Smooth muscle cell (in vitro differentiated cells): ENCODE measurements at regions not wholly inside any gene's neighbourhood (a gene's known extent, or its start where the extent isn't known, plus 50 kb on each side); places are given as distances from the start of the nearest gene placed in this dataset.

Source experiments
- DNase-seq: peaks from one replicate; lab custom pipeline; 2025; ENCODE audit not compliant: unreplicated experiment; lab: John Stamatoyannopoulos, UW
- H2AFZ ChIP-seq: fragments of 200-600 bp; sonication (generic); 2 replicates; pipeline ENCODE4 v1.6.0; 2016; ENCODE audit warnings: antibody characterized with exemption, low read depth, mild to moderate bottlenecking
- H3F3A ChIP-seq: fragments of 200-600 bp; sonication (generic); 2 replicates; pipeline ENCODE4 v1.6.0; 2017; ENCODE audit warnings: antibody characterized with exemption, low read depth
- H3K27ac ChIP-seq: fragments of 200-600 bp; sonication (generic); 2 replicates; pipeline ENCODE4 v1.5.1; 2016; ENCODE audit warnings: low read depth, mild to moderate bottlenecking
- H3K27me3 ChIP-seq: fragments of 200-600 bp; sonication (generic); 2 replicates; pipeline ENCODE4 v1.6.1; 2016; ENCODE audit warnings: low read depth, mild to moderate bottlenecking
- H3K36me3 ChIP-seq: fragments of 200-600 bp; sonication (generic); 2 replicates; pipeline ENCODE4 v1.5.1; 2016; ENCODE audit warnings: low read depth
- H3K4me1 ChIP-seq: fragments of 200-600 bp; sonication (generic); 2 replicates; pipeline ENCODE4 v1.5.1; 2016; ENCODE audit warnings: low read depth
- H3K4me2 ChIP-seq: fragments of 200-600 bp; sonication (generic); 2 replicates; pipeline ENCODE4 v1.6.0; 2016; ENCODE audit warnings: mild to moderate bottlenecking
- H3K4me3 ChIP-seq: fragments of 200-600 bp; sonication (generic); 2 replicates; pipeline ENCODE4 v1.5.1; 2016; ENCODE audit warnings: mild to moderate bottlenecking
- H3K79me2 ChIP-seq: fragments of 200-600 bp; sonication (generic); 2 replicates; pipeline ENCODE4 v1.6.0; 2016; ENCODE audit warnings: low read depth, mild to moderate bottlenecking
- H3K9ac ChIP-seq: fragments of 200-600 bp; sonication (generic); 2 replicates; pipeline ENCODE4 v1.6.0; 2016; ENCODE audit warnings: low read depth
- H3K9me3 ChIP-seq: fragments of 200-600 bp; sonication (generic); replicated peaks from 2 replicates; pipeline ENCODE4 v1.5.1; 2016; ENCODE audit warnings: low read depth
- H4K20me1 ChIP-seq: fragments of 200-600 bp; sonication (generic); 2 replicates; pipeline ENCODE4 v1.6.0; 2016; ENCODE audit warnings: low read depth
- CTCF ChIP-seq: fragments of 200-600 bp; sonication (generic); IDR thresholded peaks from 2 replicates; pipeline ENCODE4 v1.5.1; 2017; ENCODE audit warnings: borderline replicate concordance, mild to moderate bottlenecking, antibody characterized with exemption; ENCODE audit not compliant: insufficient read depth, poor library complexity, severe bottlenecking
- WGBS: methylation state at CpG from one replicate; pipeline ENCODE4 v1.1.7; 2016; ENCODE audit warnings: low lambda C conversion rate; 5-methylcytosine and 5-hydroxymethylcytosine counted together

GRCh38 chr1:149844650-149845255 lies 54.6 kb upstream of the BOLA1 start:
- Histone ChIP-seq H3K27me3 (no peaks in the 10 kb centered on the region), H4K20me1 (peaks cover 62% of the 10 kb centered on the region), H2AFZ (no peak overlapping the region), H3K9ac (peak overlapping the region; percentile 77), H3K36me3 (no peaks in the 10 kb centered on the region), H3K4me2 (peak overlapping the region; percentile 98), H3K27ac (peak overlapping the region; percentile 68), H3K79me2 (peaks cover 65% of the 10 kb centered on the region), H3K4me3 (peak overlapping the region; percentile 64), H3K9me3 (no peaks in the 10 kb centered on the region), H3K4me1 (peaks cover 48% of the 10 kb centered on the region), H3F3A (peaks cover 5% of the 10 kb centered on the region)
- no peak for DNase-seq
- TF ChIP-seq CTCF = no peak
- WGBS = 32% methylated on average over 4 of the region's 4 CpGs

GRCh38 chr1:149845416-149845815 lies 54.0 kb upstream of the BOLA1 start:
- no peak for TF ChIP-seq CTCF
- Histone ChIP-seq H3K9ac (no peak overlapping the region), H3K4me3 (peak overlapping the region; percentile 64), H4K20me1 (peaks cover 65% of the 10 kb centered on the region), H3K27ac (peak overlapping the region; percentile 68), H3K4me2 (peak overlapping the region; percentile 98), H3F3A (peaks cover 8% of the 10 kb centered on the region), H3K36me3 (no peaks in the 10 kb centered on the region), H3K27me3 (no peaks in the 10 kb centered on the region), H3K79me2 (peaks cover 68% of the 10 kb centered on the region), H3K4me1 (peaks cover 51% of the 10 kb centered on the region), H3K9me3 (no peaks in the 10 kb centered on the region), H2AFZ (no peak overlapping the region)
- DNase-seq = no peak
- 13% methylated on average over 3 of the region's 3 CpGs for WGBS

GRCh38 chr1:149846042-149846441 lies 53.3 kb upstream of the BOLA1 start:
- no peak overlapping the region for H2AFZ ChIP-seq
- H4K20me1 ChIP-seq = peaks cover 65% of the 10 kb centered on the region
- H3K4me3 ChIP-seq = no peak overlapping the region
- H3K27me3 ChIP-seq = no peaks in the 10 kb centered on the region
- H3F3A ChIP-seq = peaks cover 8% of the 10 kb centered on the region
- 86% methylated on average over 3 of the region's 3 CpGs for WGBS
- H3K79me2 ChIP-seq = peaks cover 68% of the 10 kb centered on the region
- no peaks in the 10 kb centered on the region for H3K9me3 ChIP-seq
- no peak for DNase-seq
- H3K4me1 ChIP-seq = peaks cover 51% of the 10 kb centered on the region
- no peak for TF ChIP-seq CTCF
- H3K4me2 ChIP-seq = peak overlapping the region; percentile 98
- H3K36me3 ChIP-seq = no peaks in the 10 kb centered on the region
- peak overlapping the region; percentile 68 for H3K27ac ChIP-seq
- H3K9ac ChIP-seq = no peak overlapping the region
